ENCODE measurements at regions not wholly inside any gene's neighbourhood (a gene's known extent, or its start where the extent isn't known, plus 50 kb on each side); places are given as distances from the start of the nearest gene placed in this dataset.

- Histone ChIP-seq H3K9me3 (ENCODE audit: control insufficient read depth, insufficient read depth, low read length) (no peaks in the 10 kb centered on the region), H3K36me3 (ENCODE audit: insufficient read depth, low read length) (no peaks in the 10 kb centered on the region), H3K4me1 (ENCODE audit: insufficient read depth, low read length) (no peaks in the 10 kb centered on the region), H3K9ac (ENCODE audit: low read depth, low read length) (no peak overlapping the region)
Measured at GRCh38 chr1:199167460-199167859, 528.6 kb downstream of the PTPRC start.

GRCh38 chr1:199168888-199169585 is 530.2 kb downstream of the PTPRC start:
- no peaks in the 10 kb centered on the region for H3K36me3 ChIP-seq (ENCODE audit: insufficient read depth, low read length)
- H3K9me3 ChIP-seq (ENCODE audit: control insufficient read depth, insufficient read depth, low read length), result no peaks in the 10 kb centered on the region
- H3K4me1 ChIP-seq (ENCODE audit: insufficient read depth, low read length), result no peaks in the 10 kb centered on the region
- H3K9ac ChIP-seq (ENCODE audit: low read depth, low read length), result no peak overlapping the region

- H3K36me3 ChIP-seq (ENCODE audit: insufficient read depth, low read length), result no peaks in the 10 kb centered on the region
- no peaks in the 10 kb centered on the region for H3K9me3 ChIP-seq (ENCODE audit: control insufficient read depth, insufficient read depth, low read length)
- no peak overlapping the region for H3K9ac ChIP-seq (ENCODE audit: low read depth, low read length)
- no peaks in the 10 kb centered on the region for H3K4me1 ChIP-seq (ENCODE audit: insufficient read depth, low read length)
Measured at GRCh38 chr1:199170711-199171110, 531.9 kb downstream of the PTPRC start.

GRCh38 chr1:199172171-199173124 is 533.6 kb downstream of the PTPRC start:
- H3K36me3 ChIP-seq (ENCODE audit: insufficient read depth, low read length), result no peaks in the 10 kb centered on the region
- no peak overlapping the region for H3K9ac ChIP-seq (ENCODE audit: low read depth, low read length)
- no peaks in the 10 kb centered on the region for H3K4me1 ChIP-seq (ENCODE audit: insufficient read depth, low read length)
- no peaks in the 10 kb centered on the region for H3K9me3 ChIP-seq (ENCODE audit: control insufficient read depth, insufficient read depth, low read length)

- no peak overlapping the region for H3K9ac ChIP-seq (ENCODE audit: low read depth, low read length)
- H3K4me1 ChIP-seq (ENCODE audit: insufficient read depth, low read length), result no peaks in the 10 kb centered on the region
- no peaks in the 10 kb centered on the region for H3K9me3 ChIP-seq (ENCODE audit: control insufficient read depth, insufficient read depth, low read length)
- H3K36me3 ChIP-seq (ENCODE audit: insufficient read depth, low read length), result no peaks in the 10 kb centered on the region
Measured at GRCh38 chr1:199173356-199173755, 534.5 kb downstream of the PTPRC start.

GRCh38 chr1:199174336-199174735 is 535.5 kb downstream of the PTPRC start:
- Histone ChIP-seq H3K4me1 (ENCODE audit: insufficient read depth, low read length) (no peaks in the 10 kb centered on the region), H3K36me3 (ENCODE audit: insufficient read depth, low read length) (no peaks in the 10 kb centered on the region), H3K9me3 (ENCODE audit: control insufficient read depth, insufficient read depth, low read length) (no peaks in the 10 kb centered on the region), H3K9ac (ENCODE audit: low read depth, low read length) (no peak overlapping the region)

- H3K9ac ChIP-seq (ENCODE audit: low read depth, low read length), result no peak overlapping the region
Measured at GRCh38 chr1:199176713-199177112, 537.9 kb downstream of the PTPRC start.

GRCh38 chr1:199177241-199177640 is 538.4 kb downstream of the PTPRC start:
- Histone ChIP-seq H3K4me1 (ENCODE audit: insufficient read depth, low read length) (no peaks in the 10 kb centered on the region), H3K36me3 (ENCODE audit: insufficient read depth, low read length) (no peaks in the 10 kb centered on the region), H3K9me3 (ENCODE audit: control insufficient read depth, insufficient read depth, low read length) (no peaks in the 10 kb centered on the region), H3K9ac (ENCODE audit: low read depth, low read length) (no peak overlapping the region)

More at GRCh38 chr1:199176713-199177112, 537.9 kb downstream of the PTPRC start:
- Histone ChIP-seq H3K4me1 (ENCODE audit: insufficient read depth, low read length) (no peaks in the 10 kb centered on the region), H3K36me3 (ENCODE audit: insufficient read depth, low read length) (no peaks in the 10 kb centered on the region), H3K9me3 (ENCODE audit: control insufficient read depth, insufficient read depth, low read length) (no peaks in the 10 kb centered on the region)

GRCh38 chr1:199178646-199179045 is 539.8 kb downstream of the PTPRC start:
- Histone ChIP-seq H3K36me3 (ENCODE audit: insufficient read depth, low read length) (no peaks in the 10 kb centered on the region), H3K9me3 (ENCODE audit: control insufficient read depth, insufficient read depth, low read length) (no peaks in the 10 kb centered on the region), H3K9ac (ENCODE audit: low read depth, low read length) (no peak overlapping the region), H3K4me1 (ENCODE audit: insufficient read depth, low read length) (no peaks in the 10 kb centered on the region)

GRCh38 chr1:199182186-199182843 is 543.5 kb downstream of the PTPRC start:
- Histone ChIP-seq H3K4me1 (ENCODE audit: insufficient read depth, low read length) (no peaks in the 10 kb centered on the region), H3K9ac (ENCODE audit: low read depth, low read length) (no peak overlapping the region)

GRCh38 chr1:199184180-199184579 is 545.3 kb downstream of the PTPRC start:
- no peak overlapping the region for H3K9ac ChIP-seq (ENCODE audit: low read depth, low read length)
- no peaks in the 10 kb centered on the region for H3K9me3 ChIP-seq (ENCODE audit: control insufficient read depth, insufficient read depth, low read length)
- no peaks in the 10 kb centered on the region for H3K4me1 ChIP-seq (ENCODE audit: insufficient read depth, low read length)
- no peaks in the 10 kb centered on the region for H3K36me3 ChIP-seq (ENCODE audit: insufficient read depth, low read length)

More at GRCh38 chr1:199182186-199182843, 543.5 kb downstream of the PTPRC start:
- Histone ChIP-seq H3K9me3 (ENCODE audit: control insufficient read depth, insufficient read depth, low read length) (no peaks in the 10 kb centered on the region), H3K36me3 (ENCODE audit: insufficient read depth, low read length) (no peaks in the 10 kb centered on the region)

- H3K4me1 ChIP-seq (ENCODE audit: insufficient read depth, low read length), result no peaks in the 10 kb centered on the region
- no peaks in the 10 kb centered on the region for H3K36me3 ChIP-seq (ENCODE audit: insufficient read depth, low read length)
- no peak overlapping the region for H3K9ac ChIP-seq (ENCODE audit: low read depth, low read length)
- no peaks in the 10 kb centered on the region for H3K9me3 ChIP-seq (ENCODE audit: control insufficient read depth, insufficient read depth, low read length)
Measured at GRCh38 chr1:199194862-199195261, 556.0 kb downstream of the PTPRC start.

- Histone ChIP-seq H3K36me3 (ENCODE audit: insufficient read depth, low read length) (no peaks in the 10 kb centered on the region), H3K4me1 (ENCODE audit: insufficient read depth, low read length) (no peaks in the 10 kb centered on the region), H3K9ac (ENCODE audit: low read depth, low read length) (no peak overlapping the region), H3K9me3 (ENCODE audit: control insufficient read depth, insufficient read depth, low read length) (no peaks in the 10 kb centered on the region)
Measured at GRCh38 chr1:199197695-199198094, 558.9 kb downstream of the PTPRC start.

GRCh38 chr1:199202331-199202730 is 563.5 kb downstream of the PTPRC start:
- Histone ChIP-seq H3K4me1 (ENCODE audit: insufficient read depth, low read length) (no peaks in the 10 kb centered on the region), H3K36me3 (ENCODE audit: insufficient read depth, low read length) (no peaks in the 10 kb centered on the region), H3K9ac (ENCODE audit: low read depth, low read length) (no peak overlapping the region)

More at GRCh38 chr1:199202331-199202730, 563.5 kb downstream of the PTPRC start:
- no peaks in the 10 kb centered on the region for H3K9me3 ChIP-seq (ENCODE audit: control insufficient read depth, insufficient read depth, low read length)
